Ishikawa (cell line): ENCODE measurements at regions not wholly inside any gene's neighbourhood (a gene's known extent, or its start where the extent isn't known, plus 50 kb on each side); places are given as distances from the start of the nearest gene placed in this dataset.

Source experiments
- CEBPB ChIP-seq: IDR thresholded peaks from 2 replicates; pipeline ENCODE4 v1.6.1; 2012
- CREB1 ChIP-seq: IDR thresholded peaks from 2 replicates; pipeline ENCODE4 v1.6.1; 2012; ENCODE audit warnings: low read depth
- EGR1 ChIP-seq: IDR thresholded peaks from 2 replicates; pipeline ENCODE4 v1.6.1; 2012
- EP300 ChIP-seq: IDR thresholded peaks from 2 replicates; pipeline ENCODE4 v1.6.1; 2012; ENCODE audit warnings: borderline replicate concordance
- FOXM1 ChIP-seq: IDR thresholded peaks from 2 replicates; pipeline ENCODE4 v1.6.1; 2012; ENCODE audit warnings: low read depth, borderline replicate concordance
- MAX ChIP-seq: IDR thresholded peaks from 2 replicates; pipeline ENCODE4 v1.6.1; 2012
- NFIC ChIP-seq: IDR thresholded peaks from 2 replicates; pipeline ENCODE4 v1.6.1; 2012
- RAD21 ChIP-seq: IDR thresholded peaks from 2 replicates; pipeline ENCODE4 v1.6.1; 2012; ENCODE audit warnings: low read depth
- REST ChIP-seq: IDR thresholded peaks from 2 replicates; pipeline ENCODE4 v1.6.1; 2012; ENCODE audit warnings: low read depth, mild to moderate bottlenecking
- TAF1 ChIP-seq: IDR thresholded peaks from 2 replicates; pipeline ENCODE4 v1.6.1; 2012; ENCODE audit warnings: low read depth, mild to moderate bottlenecking
- TCF12 ChIP-seq: IDR thresholded peaks from 2 replicates; pipeline ENCODE4 v1.6.1; 2012; ENCODE audit warnings: low read depth
- TEAD4 ChIP-seq: IDR thresholded peaks from 2 replicates; pipeline ENCODE4 v1.6.1; 2012
- USF1 ChIP-seq: IDR thresholded peaks from 2 replicates; pipeline ENCODE4 v1.6.1; 2012
- YY1 ChIP-seq: IDR thresholded peaks from 2 replicates; pipeline ENCODE4 v1.6.1; 2012; ENCODE audit warnings: low read depth
- ZBTB7A ChIP-seq: IDR thresholded peaks from 2 replicates; pipeline ENCODE4 v1.6.1; 2012; ENCODE audit warnings: low read depth

DNA sequence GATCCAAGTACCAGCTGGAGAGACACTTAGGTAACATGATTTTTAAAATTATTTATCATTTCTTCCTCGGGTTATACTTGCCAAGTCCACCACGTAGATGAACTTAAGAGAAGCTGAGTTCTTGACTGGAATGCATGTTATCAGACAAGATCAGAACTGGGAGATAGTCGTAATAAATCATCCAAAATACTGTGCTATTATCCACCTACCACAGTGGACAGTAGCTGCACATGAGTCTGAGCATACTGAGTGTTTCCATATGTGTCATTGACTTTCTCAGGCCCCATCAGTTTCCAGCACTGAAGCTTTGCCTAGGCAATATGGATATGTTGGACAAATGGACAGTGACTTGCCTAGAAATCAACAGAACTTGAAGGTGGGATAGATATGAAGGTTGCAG lies 77.9 kb upstream of the RRP15 start:
- no peak for TF ChIP-seq MAX
- no peak for TF ChIP-seq EGR1
- TF ChIP-seq NFIC = no peak
- no peak for TF ChIP-seq ZBTB7A
- TF ChIP-seq TAF1 = no peak
- no peak for TF ChIP-seq USF1
- no peak for TF ChIP-seq FOXM1

GRCh38 chr1:218209351-218209861 lies 75.7 kb upstream of the RRP15 start:
- TF ChIP-seq TEAD4 (no peak), TCF12 (no peak), NFIC (no peak), RAD21 (no peak), YY1 (no peak), FOXM1 (no peak), TAF1 (no peak), MAX (no peak), USF1 (no peak), EP300 (no peak), CEBPB (no peak), ZBTB7A (no peak), EGR1 (no peak), CREB1 (no peak), REST (no peak)

GRCh38 chr1:218211241-218211640 lies 73.9 kb upstream of the RRP15 start:
- no peak for TF ChIP-seq ZBTB7A
- no peak for TF ChIP-seq TCF12
- TF ChIP-seq TEAD4 = no peak
- no peak for TF ChIP-seq CREB1
- TF ChIP-seq NFIC = no peak
- TF ChIP-seq USF1 = no peak
- no peak for TF ChIP-seq REST
- TF ChIP-seq EP300 = no peak
- TF ChIP-seq RAD21 = no peak
- no peak for TF ChIP-seq YY1
- TF ChIP-seq FOXM1 = no peak
- TF ChIP-seq EGR1 = no peak
- no peak for TF ChIP-seq CEBPB

GRCh38 chr1:218217040-218217439 lies 68.1 kb upstream of the RRP15 start:
- no peak for TF ChIP-seq FOXM1
- no peak for TF ChIP-seq ZBTB7A
- TF ChIP-seq CEBPB = no peak
- no peak for TF ChIP-seq REST
- TF ChIP-seq TAF1 = no peak
- no peak for TF ChIP-seq MAX
- no peak for TF ChIP-seq NFIC
